ENCODE measurements at regions not wholly inside any gene's neighbourhood (a gene's known extent, or its start where the extent isn't known, plus 50 kb on each side); places are given as distances from the start of the nearest gene placed in this dataset.
"Not testable (repeated sequence)": the region's sequence is repeated elsewhere in the genome, so short reads cannot be mapped to it uniquely, and the experiment has no call there.

GRCh38 chrX:140318296-140318695, 186.6 kb downstream of the SOX3 start:
- DNase-seq: no peak

DNA sequence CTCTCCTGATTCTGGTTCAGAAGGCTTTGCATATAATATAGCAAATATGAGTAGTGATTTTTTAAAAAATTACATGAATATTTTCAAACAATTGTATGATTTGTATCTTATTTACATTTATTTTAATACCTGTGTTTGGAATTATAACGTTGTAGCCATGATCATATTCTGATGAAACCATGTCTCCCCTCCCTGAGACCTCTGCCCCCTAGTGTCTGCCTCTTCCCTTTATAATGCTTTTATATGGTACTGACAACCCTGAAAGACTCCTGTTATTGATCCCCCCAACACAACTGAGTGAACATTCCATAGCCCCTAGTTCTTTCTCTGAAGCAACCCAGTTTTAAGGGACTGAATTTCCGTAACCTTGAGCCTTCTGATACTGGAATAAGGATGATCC, 187.4 kb downstream of the SOX3 start:
- DNase-seq: no peak

DNA sequence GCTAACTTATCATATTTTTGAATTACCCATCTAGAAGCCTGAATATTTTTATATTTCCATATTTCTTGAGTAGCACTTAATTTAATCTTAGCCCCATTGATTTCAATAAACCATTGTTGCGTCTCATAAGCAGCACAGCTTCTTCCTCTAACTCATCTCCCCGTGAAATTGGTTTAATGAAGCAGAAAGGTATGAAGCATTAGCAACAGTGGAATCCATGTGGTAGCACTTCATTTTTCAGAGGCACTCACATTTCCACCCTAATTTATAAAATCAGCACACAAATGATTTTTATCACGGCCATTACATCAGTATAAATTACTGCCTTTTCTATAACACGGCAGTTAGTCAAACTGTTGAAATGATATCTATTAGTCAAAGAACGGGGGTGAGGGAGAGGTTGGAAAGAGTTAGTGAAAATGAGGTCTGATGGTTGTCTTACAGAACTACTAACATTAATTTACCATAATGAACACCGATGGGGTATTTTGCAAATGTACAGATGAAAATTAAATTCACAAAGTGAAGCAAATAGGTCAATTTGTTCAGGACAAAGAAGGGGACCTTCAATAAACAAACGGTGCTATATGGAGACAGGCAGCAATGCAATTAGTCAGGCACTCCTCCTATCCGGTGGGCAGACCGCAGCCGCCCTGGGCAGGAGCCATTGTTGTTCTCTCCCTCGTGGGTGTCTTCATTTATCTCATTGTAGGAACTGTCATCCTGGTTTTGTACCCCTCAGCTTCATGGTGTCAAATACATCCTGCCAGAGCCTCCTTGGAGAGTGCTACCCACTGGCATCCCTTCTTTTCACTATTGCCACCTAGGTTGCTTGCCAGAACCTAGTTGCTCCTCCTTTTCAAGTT, 205.7 kb downstream of the SOX3 start:
- DNase-seq: no peak

DNA sequence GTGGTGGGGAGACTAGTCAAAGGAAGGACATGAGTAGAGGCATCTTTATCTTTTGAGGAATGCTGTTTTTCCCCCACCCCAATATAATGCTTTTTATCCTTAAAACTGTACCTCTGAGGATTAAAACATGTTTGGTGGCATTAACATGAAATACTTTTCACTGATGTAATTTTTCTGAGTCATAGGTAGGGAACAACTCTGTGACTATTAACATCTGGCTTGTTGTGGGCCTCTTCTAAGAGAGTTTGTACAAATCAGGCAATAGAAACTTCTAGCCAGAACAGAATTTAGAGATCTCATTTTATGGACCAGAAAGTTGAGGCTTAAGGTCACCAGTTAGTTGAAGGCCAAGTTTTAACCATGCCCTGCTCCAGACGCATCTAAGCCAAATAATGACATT, 207.6 kb downstream of the SOX3 start:
- no peak for DNase-seq

DNA sequence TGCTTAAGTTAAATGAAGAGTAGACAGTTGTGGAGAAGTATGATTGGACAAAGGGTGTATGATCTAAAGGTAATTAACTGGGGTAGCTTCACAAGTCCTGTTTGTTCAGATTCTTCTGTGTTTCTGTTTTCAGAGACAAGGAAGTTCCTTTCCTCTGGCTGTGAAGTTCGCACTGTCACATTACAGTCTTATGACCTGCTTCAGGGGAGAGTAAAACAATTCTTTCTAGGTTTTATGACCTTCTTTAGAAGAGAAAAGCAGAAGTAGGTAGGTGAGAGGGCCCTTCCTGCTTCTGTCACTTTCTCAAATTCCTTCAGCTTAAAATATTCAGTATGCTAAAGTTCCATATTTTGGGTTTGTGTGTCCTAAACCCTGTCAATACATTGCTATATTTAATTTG, 211.9 kb downstream of the SOX3 start:
- no peak for DNase-seq

DNA sequence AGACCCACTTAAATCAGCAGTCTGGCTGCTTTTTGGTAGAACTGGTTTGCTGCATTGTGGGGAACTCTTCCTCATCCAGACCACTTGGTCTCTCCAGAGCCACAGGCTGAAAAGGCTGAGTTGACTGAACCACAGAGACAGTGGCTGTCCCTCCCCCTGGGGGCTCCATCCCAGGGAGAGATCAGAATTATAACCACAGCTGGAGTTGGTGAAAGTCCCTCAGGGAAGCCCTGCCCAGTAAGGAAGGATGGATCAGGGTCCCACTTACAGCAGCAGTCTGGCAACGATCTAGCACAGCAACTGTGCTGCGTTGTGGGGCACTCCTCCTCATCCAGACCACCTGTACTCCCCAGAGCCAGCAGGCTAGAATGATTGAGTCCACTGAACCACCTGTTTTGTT, 212.7 kb downstream of the SOX3 start:
- no peak for DNase-seq

DNA sequence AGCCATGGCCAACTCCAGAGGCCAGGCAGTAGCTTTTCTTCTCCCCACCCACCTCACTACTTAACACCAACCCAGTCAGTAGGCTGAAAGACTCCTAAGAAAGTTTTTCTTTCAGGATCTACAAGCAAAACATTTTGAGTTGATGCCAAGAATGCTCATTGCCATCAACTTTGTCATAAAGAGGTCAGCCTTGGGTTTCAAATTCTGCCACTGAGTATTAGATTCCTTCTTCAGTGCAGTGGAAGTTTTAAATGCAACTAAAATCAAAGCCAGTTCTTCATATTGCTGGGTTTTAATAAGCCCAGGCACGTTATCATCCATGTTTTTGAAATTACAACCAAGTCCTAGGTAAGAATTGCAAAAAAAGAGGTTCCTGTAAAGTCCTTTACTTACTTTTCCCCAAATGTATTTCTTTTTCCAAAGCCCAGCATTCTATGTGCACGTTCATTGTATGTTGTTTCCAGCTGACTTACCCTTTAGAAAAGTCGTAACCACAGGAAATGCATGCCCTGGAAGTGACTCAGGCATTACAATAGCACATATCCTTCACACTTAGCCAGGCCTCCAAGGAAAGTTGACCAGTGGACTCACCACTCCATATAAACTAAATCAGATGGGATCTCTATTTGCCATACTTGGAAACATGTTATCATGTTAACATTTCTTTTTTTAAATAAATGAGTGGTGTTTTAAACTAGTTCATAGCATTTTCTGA, 229.9 kb downstream of the SOX3 start:
- no peak for DNase-seq

DNA sequence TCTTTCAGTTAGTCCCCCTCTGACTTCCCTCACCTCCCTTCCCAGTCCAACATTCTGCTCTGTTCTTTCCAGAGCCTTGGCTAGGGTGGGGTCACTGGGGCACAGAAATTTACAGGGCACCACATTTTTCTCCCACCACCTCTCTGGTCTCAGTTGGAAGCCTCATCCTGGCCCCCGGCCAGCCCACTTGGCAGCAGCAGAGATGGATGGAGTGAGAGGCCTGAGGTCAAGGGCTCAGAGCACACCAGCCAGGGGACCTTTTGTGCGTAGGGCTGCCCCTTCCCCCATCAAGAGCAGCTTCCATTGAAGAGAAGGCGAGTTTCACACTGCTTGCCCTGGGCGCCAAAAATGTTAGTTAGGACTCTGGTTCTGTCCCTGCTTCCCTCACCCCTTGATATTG, 230.9 kb downstream of the SOX3 start:
- DNase-seq: no peak

GRCh38 chrX:140250391-140250790, 254.5 kb downstream of the SOX3 start:
- DNase-seq: no peak

DNA sequence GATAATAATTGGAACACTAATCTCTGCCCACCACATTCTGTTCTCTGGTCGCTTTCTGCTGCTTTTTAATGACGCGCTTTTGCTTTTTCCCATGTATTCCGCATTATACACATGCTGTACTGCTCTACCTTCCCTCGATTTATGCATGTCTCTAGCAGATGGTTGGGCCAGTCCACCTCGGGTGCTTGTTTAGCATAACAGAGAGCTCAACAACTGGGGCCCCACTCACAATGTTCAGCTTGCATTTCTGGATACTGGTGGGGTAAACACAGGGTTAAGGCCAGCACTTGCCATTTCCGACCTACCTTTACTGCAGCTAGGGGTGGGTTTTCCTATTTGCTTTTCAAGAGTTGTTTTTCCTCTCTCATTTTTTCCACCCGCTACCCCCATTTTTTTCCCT, 255.8 kb downstream of the SOX3 start:
- no peak for DNase-seq

- DNase-seq: no peak
Measured at GRCh38 chrX:140229191-140229590, 263.9 kb upstream of the CXorf66 start.

DNA sequence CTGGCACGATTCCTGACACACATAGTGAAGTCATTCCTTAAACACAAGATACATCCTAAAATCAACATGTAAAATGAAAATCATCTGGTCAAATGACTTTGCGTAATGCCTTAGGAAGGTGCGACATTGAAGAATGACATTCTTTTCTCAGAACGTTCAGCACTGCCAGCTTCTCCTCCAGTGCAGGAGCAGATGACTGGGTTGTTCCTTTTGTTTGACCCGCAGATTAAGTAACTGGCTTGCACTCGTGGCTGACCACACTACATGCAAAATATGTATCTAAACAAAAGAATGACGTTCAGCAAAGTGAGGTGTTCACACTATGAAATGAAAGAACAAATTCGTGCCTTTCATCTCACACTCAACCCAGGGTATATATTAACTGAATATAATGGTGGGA, 260.7 kb upstream of the CXorf66 start:
- not testable (repeated sequence) for DNase-seq

DNA sequence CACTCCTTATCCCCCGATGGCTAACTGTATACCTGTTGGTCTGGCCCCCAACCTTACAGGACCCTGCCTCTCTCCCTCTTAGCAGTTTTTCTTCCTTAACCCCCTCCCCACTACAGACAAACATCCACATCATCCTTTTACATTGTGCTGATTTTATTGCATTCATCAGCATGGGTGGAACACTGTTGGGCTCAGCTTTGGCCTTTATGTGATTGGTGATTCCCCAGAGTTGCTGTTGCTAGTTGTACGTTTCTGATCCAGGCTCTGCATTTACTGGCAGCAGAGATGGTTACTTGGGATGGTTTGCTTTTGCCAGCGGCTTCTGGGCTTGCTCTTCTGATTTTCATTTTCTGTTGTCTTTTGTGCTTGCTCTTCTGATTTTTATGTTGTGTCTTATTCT, 250.6 kb upstream of the CXorf66 start:
- DNase-seq: not testable (repeated sequence)

- not testable (repeated sequence) for DNase-seq
Measured at GRCh38 chrX:140214518-140214917, 249.2 kb upstream of the CXorf66 start.

DNA sequence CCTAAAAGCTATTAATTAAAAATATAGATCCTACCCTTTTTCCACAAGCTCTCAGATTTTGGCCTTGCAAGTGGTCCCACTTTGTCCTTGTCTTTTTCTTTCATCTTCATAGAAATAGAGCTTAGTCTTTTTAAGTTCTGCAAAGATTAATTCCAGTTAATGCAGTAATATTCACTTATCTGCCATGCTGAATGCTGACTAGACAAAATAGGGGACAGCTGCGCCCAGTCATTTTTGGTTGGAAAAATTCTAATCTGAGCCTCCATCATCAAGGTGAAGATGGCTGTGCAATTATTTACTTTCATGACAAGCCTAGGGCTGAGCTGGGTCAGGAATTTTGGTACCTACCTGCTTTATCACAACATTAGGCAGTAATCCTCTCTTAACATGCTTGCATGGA, 241.3 kb upstream of the CXorf66 start:
- DNase-seq: no peak

DNA sequence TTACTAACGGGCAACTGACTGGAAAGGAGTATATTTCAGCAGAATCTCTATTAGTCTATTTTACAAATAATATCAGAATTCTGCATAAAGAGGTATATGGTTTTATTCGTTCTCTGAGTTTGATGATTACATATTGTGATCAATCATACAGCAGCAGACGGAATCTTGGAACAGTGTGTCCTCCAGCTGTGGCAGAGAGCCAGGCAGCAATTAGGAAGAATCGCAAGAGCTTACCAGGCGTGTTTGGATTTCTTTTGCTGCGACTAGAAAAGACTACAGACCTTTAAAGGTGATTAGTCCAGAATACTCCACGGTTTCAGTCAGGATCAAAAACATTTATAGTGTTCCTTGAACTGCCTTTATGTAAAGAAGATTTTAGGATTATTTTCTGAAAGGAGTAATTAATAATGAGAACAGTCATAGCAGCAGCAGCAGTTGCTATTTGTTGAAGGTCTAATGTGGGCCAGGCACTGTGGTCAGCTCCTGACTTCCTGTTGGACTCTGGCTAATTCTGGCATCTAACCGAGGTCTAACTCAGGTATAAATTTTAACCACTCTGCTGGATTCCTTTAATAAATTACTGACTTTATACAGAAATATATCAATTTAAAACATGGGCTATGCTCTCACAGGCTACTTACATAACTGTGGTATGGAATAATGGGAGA, 225.3 kb upstream of the CXorf66 start:
- DNase-seq: no peak

DNA sequence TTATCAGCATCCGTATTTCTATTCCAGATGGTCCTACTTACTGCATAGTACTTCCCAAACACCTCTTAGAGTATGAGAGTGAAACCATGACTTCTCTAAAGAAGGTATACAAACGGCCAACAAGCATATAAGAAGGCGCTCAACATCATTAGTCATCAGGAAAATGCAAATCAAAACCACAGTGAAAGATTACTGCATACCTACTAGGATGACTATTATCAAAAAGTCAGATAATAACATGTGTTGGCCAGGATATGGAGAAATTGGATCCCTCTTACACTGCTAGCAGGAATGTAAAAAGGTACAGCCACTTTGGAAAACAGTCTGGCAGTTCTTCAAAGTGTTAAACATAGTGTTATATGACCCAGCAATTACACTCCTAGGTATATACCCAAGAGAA, 215.3 kb upstream of the CXorf66 start:
- DNase-seq: no peak

GRCh38 chrX:140177821-140178220, 212.5 kb upstream of the CXorf66 start:
- DNase-seq: no peak

DNA sequence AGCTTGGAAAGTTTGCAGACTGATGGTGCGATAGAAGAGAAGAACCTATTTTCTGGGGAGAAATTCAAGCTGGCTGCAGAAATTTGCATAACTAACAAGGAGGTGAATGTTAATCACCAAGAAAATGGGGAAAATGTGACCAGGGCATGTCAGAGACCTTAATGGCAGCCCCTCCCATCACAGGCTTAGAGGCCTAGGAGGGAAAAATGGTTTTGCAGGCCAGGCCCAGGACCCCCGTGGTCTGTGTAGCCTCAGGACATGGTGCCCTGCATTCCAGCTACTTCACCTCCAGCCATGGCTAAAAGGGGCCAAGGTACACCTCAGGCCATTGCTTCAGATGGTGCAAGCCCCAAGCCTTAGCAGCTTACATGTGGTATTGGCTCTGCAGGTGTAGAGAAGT, 207.1 kb upstream of the CXorf66 start:
- no peak for DNase-seq

DNA sequence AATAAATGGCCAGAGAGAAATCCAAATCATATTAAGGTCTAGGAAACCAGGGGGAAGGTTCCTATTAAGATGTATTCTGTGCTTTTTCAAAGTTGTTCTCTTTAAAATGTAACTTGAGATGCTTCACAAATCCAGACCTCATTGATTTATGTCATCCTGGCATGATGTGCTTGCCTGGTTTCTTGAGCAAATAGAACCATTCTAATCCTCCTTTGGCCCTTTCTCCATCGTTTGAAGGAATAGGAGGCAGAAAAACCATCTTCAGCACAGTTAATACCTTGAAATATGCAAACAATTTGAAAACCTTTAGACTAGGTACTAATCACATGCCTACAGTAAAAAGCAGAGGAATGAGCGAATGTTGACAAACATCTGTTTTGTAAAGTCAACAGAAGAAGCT, 202.2 kb upstream of the CXorf66 start:
- no peak for DNase-seq

- DNase-seq: no peak
Measured at GRCh38 chrX:140165849-140166248, 200.5 kb upstream of the CXorf66 start.

- DNase-seq: no peak
Measured at GRCh38 chrX:140164391-140164790, 199.1 kb upstream of the CXorf66 start.

- no peak for DNase-seq
Measured at GRCh38 chrX:140163371-140164159, 198.2 kb upstream of the CXorf66 start.

All from NCI-H1417 treated with DMSO at 0.1 percent for 48 hours (cell line).